H9 (cell line): ENCODE measurements at regions not wholly inside any gene's neighbourhood (a gene's known extent, or its start where the extent isn't known, plus 50 kb on each side); places are given as distances from the start of the nearest gene placed in this dataset.

Experiments used
- DNase-seq: peaks from one replicate; pipeline ENCODE4 v3.0.0-alpha.2; 2017
- H2AFZ ChIP-seq: one replicate; pipeline ENCODE4 v1.6.1; 2013; ENCODE audit warnings: mild to moderate bottlenecking, low read length, control low read depth, moderate library complexity
- H2AK5ac ChIP-seq: 2 replicates; pipeline ENCODE4 v1.6.1; 2013; ENCODE audit warnings: low read length, control low read depth, mixed read lengths; ENCODE audit not compliant: insufficient read length
- H2BK120ac ChIP-seq: one replicate; pipeline ENCODE4 v1.6.1; 2013; ENCODE audit warnings: low read depth, mild to moderate bottlenecking, low read length, control low read depth, inconsistent platforms; ENCODE audit not compliant: poor library complexity, severe bottlenecking
- H2BK12ac ChIP-seq: 2 replicates; pipeline ENCODE4 v1.6.1; 2013; ENCODE audit warnings: low read length, control low read depth, mixed read lengths, low read depth; ENCODE audit not compliant: insufficient read length
- H2BK15ac ChIP-seq: 2 replicates; pipeline ENCODE4 v1.6.1; 2013; ENCODE audit warnings: low read depth, low read length, control low read depth
- H2BK20ac ChIP-seq: one replicate; pipeline ENCODE4 v1.6.1; 2013; ENCODE audit warnings: low read depth, mild to moderate bottlenecking, low read length, control low read depth, inconsistent platforms; ENCODE audit not compliant: poor library complexity, severe bottlenecking
- H2BK5ac ChIP-seq: 2 replicates; pipeline ENCODE4 v1.6.1; 2013; ENCODE audit warnings: low read length, control low read depth, mixed read lengths; ENCODE audit not compliant: insufficient read length
- H3K14ac ChIP-seq: 2 replicates; pipeline ENCODE4 v1.6.1; 2013; ENCODE audit warnings: low read length, control low read depth; ENCODE audit not compliant: insufficient read depth
- H3K18ac ChIP-seq: 2 replicates; pipeline ENCODE4 v1.6.1; 2013; ENCODE audit warnings: low read depth, mild to moderate bottlenecking, mixed read lengths, low read length, control low read depth; ENCODE audit not compliant: insufficient read length
- H3K23ac ChIP-seq: 2 replicates; pipeline ENCODE4 v1.6.1; 2013; ENCODE audit warnings: low read length, control low read depth, mixed read lengths, low read depth; ENCODE audit not compliant: insufficient read length
- H3K23me2 ChIP-seq: 2 replicates; pipeline ENCODE4 v1.6.1; 2013; ENCODE audit warnings: low read depth, mild to moderate bottlenecking, mixed read lengths, low read length, control low read depth; ENCODE audit not compliant: insufficient read length, poor library complexity, severe bottlenecking
- H3K27ac ChIP-seq: 2 replicates; pipeline ENCODE4 v1.5.1; 2013; ENCODE audit warnings: low read length, control low read depth, mixed read lengths, low read depth; ENCODE audit not compliant: insufficient read length
- H3K27me3 ChIP-seq: 2 replicates; pipeline ENCODE4 v1.6.1; 2013; ENCODE audit warnings: low read length, control low read depth, inconsistent platforms; ENCODE audit not compliant: insufficient read depth
- H3K4ac ChIP-seq: 2 replicates; pipeline ENCODE4 v1.6.1; 2013; ENCODE audit warnings: low read depth, mild to moderate bottlenecking, control low read depth, inconsistent platforms, low read length, moderate library complexity
- H3K4me1 ChIP-seq: 2 replicates; pipeline ENCODE4 v1.6.1; 2013; ENCODE audit warnings: low read length, control low read depth, inconsistent platforms; ENCODE audit not compliant: insufficient read depth
- H3K4me2 ChIP-seq: 2 replicates; pipeline ENCODE4 v1.6.1; 2013; ENCODE audit warnings: low read length, control low read depth, mixed read lengths; ENCODE audit not compliant: insufficient read length, insufficient read depth
- H3K56ac ChIP-seq: 2 replicates; pipeline ENCODE4 v1.6.1; 2013; ENCODE audit warnings: low read depth, mild to moderate bottlenecking, mixed read lengths, low read length, control low read depth; ENCODE audit not compliant: insufficient read length
- H3K79me1 ChIP-seq: 2 replicates; pipeline ENCODE4 v1.6.1; 2013; ENCODE audit warnings: low read depth, mild to moderate bottlenecking, moderate library complexity, low read length, control low read depth, inconsistent platforms; ENCODE audit not compliant: insufficient read depth, poor library complexity, severe bottlenecking
- H3K79me2 ChIP-seq: 2 replicates; pipeline ENCODE4 v1.6.1; 2013; ENCODE audit warnings: low read length, control low read depth, inconsistent platforms; ENCODE audit not compliant: insufficient read depth
- H3K9ac ChIP-seq: 2 replicates; pipeline ENCODE4 v1.6.1; 2013; ENCODE audit warnings: low read length, control low read depth, mixed read lengths; ENCODE audit not compliant: insufficient read length; ENCODE audit errors: extremely low read depth
- H3K9me3 ChIP-seq: one replicate; pipeline ENCODE4 v1.6.1; 2013; ENCODE audit warnings: low read depth, low read length, inconsistent platforms; ENCODE audit not compliant: control insufficient read depth
- H3T11ph ChIP-seq: one replicate; pipeline ENCODE4 v1.6.1; 2013; ENCODE audit warnings: mild to moderate bottlenecking, low read length, control low read depth, inconsistent platforms
- H4K20me1 ChIP-seq: one replicate; pipeline ENCODE4 v1.6.1; 2013; ENCODE audit not compliant: control insufficient read depth, insufficient read length, insufficient read depth
- H4K5ac ChIP-seq: 2 replicates; pipeline ENCODE4 v1.6.1; 2013; ENCODE audit warnings: low read depth, mild to moderate bottlenecking, mixed read lengths, low read length, control low read depth; ENCODE audit not compliant: insufficient read length
- H4K8ac ChIP-seq: replicated peaks from 2 replicates; pipeline ENCODE4 v1.6.1; 2013; ENCODE audit warnings: low read length, control low read depth, mixed read lengths, low read depth; ENCODE audit not compliant: insufficient read length
- H4K91ac ChIP-seq: 2 replicates; pipeline ENCODE4 v1.6.1; 2013; ENCODE audit warnings: low read depth, mild to moderate bottlenecking, moderate library complexity, mixed read lengths, low read length, control low read depth; ENCODE audit not compliant: insufficient read length
- H3K27ac Mint-ChIP-seq, 3 experiments: 2 replicates in 2 of 3; 3 replicates in 1 of 3; pipeline ENCODE4 v1.8.0; 2020 to 2021; ENCODE audit warnings: mixed read lengths in 3 of 3, mild to moderate bottlenecking in 1 of 3, moderate library complexity in 1 of 3
- H3K27me3 Mint-ChIP-seq: 2 replicates; pipeline ENCODE4 v1.8.0; 2021; ENCODE audit warnings: low read depth, mild to moderate bottlenecking, moderate library complexity, mixed read lengths
- H3K36me3 Mint-ChIP-seq, 3 experiments: 2 replicates in 2 of 3; 3 replicates in 1 of 3; pipeline ENCODE4 v1.8.0; 2020 to 2021; ENCODE audit warnings: low read depth in 3 of 3, mixed read lengths in 3 of 3; ENCODE audit not compliant: insufficient read depth in 1 of 3
- H3K4me1 Mint-ChIP-seq, 2 experiments: 2 replicates each; pipeline ENCODE4 v1.8.0; 2020; ENCODE audit warnings: mixed read lengths in 2 of 2
- H3K4me3 Mint-ChIP-seq, 2 experiments: 2 replicates in 1 of 2; 3 replicates in 1 of 2; pipeline ENCODE4 v1.8.0; 2020 to 2021; ENCODE audit warnings: mild to moderate bottlenecking in 2 of 2, mixed read lengths in 2 of 2, moderate library complexity in 1 of 2
- H3K9me3 Mint-ChIP-seq, 2 experiments: 2 replicates in 1 of 2; 3 replicates in 1 of 2; pipeline ENCODE4 v1.8.0; 2020; ENCODE audit warnings: mild to moderate bottlenecking in 2 of 2, mixed read lengths in 2 of 2, moderate library complexity in 1 of 2
- WGBS: extraction: QIAGEN DNeasy Blood & Tissue Kit; methylation state at CpG from one replicate; pipeline ENCODE4 v1.1.7; 2013; ENCODE audit warnings: missing lambda C conversion rate, low lambda C conversion rate, mixed read lengths; ENCODE audit not compliant: insufficient read length; ENCODE audit errors: extremely low coverage; 5-methylcytosine and 5-hydroxymethylcytosine counted together
- TF ChIP-seq, protein P1 (sequence below): fragments of 200-600 bp; sonication (generic); conservative IDR thresholded peaks from 3 replicates; pipeline ENCODE4 v1.8.0; 2021; ENCODE audit warnings: antibody characterized with exemption, mild to moderate bottlenecking

DNA sequence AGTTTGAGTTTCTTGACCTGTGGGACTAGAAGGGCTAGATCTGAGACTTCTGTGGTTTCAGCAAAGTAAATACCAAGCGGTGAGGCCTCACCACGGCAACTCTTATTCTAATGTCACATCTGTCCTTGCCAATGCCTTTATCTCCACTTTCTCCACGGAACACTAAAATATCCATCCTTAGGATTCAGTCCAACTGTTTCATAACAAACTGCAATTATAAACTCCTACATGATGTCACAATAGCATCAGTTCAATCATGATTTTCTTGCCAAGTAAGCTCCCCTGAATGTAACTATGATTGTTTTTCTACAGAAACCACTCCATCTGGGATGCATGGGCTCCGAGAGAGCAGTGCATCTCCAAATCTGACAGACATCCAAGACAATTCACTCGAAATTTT lies 79.6 kb downstream of the LRATD1 start:
- no peaks in the 10 kb centered on the region for H3K4me1 Mint-ChIP-seq
- H3K79me1 ChIP-seq = no peaks in the 10 kb centered on the region
- no peaks in the 10 kb centered on the region for H4K20me1 ChIP-seq
- no peaks in the 10 kb centered on the region for H3K79me2 ChIP-seq
- no peak overlapping the region for H2BK15ac ChIP-seq
- H3K9ac ChIP-seq = no peak overlapping the region
- DNase-seq = no peak
- H3K4me1 ChIP-seq = no peaks in the 10 kb centered on the region
- no peak overlapping the region for H3K14ac ChIP-seq
- no peak overlapping the region for H3K18ac ChIP-seq
- no peak overlapping the region for H3K4me2 ChIP-seq
- H3K27ac Mint-ChIP-seq = no peak overlapping the region
- no peak overlapping the region for H3K4ac ChIP-seq
- no peak overlapping the region for H3K23ac ChIP-seq
- no peaks in the 10 kb centered on the region for H3K27me3 ChIP-seq
- H3K9me3 ChIP-seq = no peaks in the 10 kb centered on the region
- H2BK12ac ChIP-seq = no peak overlapping the region
- H3K36me3 Mint-ChIP-seq = no peaks in the 10 kb centered on the region
- no peak overlapping the region for H4K91ac ChIP-seq
- H3T11ph ChIP-seq = no peak overlapping the region
- no peak overlapping the region for H2AK5ac ChIP-seq
- H2AFZ ChIP-seq = no peak overlapping the region
- no peak overlapping the region for H4K5ac ChIP-seq
- H3K27me3 Mint-ChIP-seq = peaks cover 2% of the 10 kb centered on the region; the same call in 1 of the 2 replicates
- H3K23me2 ChIP-seq = no peaks in the 10 kb centered on the region
- no peak overlapping the region for H2BK5ac ChIP-seq
- no peak overlapping the region for H3K4me3 Mint-ChIP-seq
- no peak overlapping the region for H3K56ac ChIP-seq
- no peak overlapping the region for H2BK120ac ChIP-seq
- TF ChIP-seq, protein P1, sequence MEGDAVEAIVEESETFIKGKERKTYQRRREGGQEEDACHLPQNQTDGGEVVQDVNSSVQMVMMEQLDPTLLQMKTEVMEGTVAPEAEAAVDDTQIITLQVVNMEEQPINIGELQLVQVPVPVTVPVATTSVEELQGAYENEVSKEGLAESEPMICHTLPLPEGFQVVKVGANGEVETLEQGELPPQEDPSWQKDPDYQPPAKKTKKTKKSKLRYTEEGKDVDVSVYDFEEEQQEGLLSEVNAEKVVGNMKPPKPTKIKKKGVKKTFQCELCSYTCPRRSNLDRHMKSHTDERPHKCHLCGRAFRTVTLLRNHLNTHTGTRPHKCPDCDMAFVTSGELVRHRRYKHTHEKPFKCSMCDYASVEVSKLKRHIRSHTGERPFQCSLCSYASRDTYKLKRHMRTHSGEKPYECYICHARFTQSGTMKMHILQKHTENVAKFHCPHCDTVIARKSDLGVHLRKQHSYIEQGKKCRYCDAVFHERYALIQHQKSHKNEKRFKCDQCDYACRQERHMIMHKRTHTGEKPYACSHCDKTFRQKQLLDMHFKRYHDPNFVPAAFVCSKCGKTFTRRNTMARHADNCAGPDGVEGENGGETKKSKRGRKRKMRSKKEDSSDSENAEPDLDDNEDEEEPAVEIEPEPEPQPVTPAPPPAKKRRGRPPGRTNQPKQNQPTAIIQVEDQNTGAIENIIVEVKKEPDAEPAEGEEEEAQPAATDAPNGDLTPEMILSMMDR = no peak
- no peaks in the 10 kb centered on the region for H3K9me3 Mint-ChIP-seq
- H4K8ac ChIP-seq = no peak overlapping the region
- H3K27ac ChIP-seq = no peak overlapping the region
- no CpG with 5 or more reads among the region's 5 CpGs for WGBS
- H2BK20ac ChIP-seq = no peak overlapping the region
